Urothelium cell line (cell line): ENCODE measurements at regions not wholly inside any gene's neighbourhood (a gene's known extent, or its start where the extent isn't known, plus 50 kb on each side); places are given as distances from the start of the nearest gene placed in this dataset.
A peak's percentile ranks its signal among the peaks of the same experiment; 100 is the strongest.
"Not testable (repeated sequence)": the region's sequence is repeated elsewhere in the genome, so short reads cannot be mapped to it uniquely, and the experiment has no call there.

ENCODE experiments used
- DNase-seq: peaks from one replicate; pipeline ENCODE4 v3.0.0; 2011; ENCODE audit warnings: low spot score, mixed read lengths
- FAIRE-seq: peaks from 2 replicates; lab custom pipeline; 2011; peaks lifted over from hg19 to GRCh38; lab: Jason Lieb, UNC

DNA sequence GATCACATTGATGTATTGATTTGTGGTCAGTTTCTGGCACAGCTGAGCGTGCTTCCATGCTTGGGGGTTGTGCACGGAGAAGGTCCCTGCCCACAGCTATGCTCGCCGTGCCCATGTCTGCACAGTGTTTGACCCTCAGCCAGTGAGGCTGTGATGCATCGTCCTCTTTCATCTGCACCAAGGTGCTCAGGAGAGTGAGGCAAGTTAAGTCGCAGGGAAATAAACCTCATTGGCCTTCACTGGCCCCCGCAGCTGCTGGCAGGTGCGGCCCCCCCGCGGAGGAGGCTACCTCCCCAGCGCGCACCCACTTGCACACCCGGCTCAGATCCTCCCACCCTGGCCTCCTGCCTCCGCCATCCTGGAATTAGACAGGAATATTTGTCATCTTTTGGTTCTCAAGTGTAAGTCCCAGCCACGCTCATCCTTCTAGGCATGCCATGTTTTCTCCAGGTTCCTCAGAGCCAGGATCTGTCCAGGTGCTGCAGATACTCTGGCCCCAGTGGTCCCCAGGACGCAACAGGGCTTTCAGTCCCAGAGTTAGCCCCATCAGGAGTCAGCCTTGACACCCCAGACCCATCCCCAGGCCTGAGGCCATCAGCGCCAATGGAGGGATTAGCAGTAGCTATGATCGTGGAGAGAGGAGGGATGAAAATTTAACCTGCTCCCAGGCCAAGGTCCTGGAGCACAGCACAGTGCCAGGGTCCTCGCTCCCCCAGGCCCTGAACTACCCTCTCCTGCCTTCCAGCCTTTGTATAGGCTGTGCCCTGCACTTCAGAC, 93.7 kb downstream of the OAT start:
- no peak for DNase-seq
- peak; percentile 27 for FAIRE-seq

DNA sequence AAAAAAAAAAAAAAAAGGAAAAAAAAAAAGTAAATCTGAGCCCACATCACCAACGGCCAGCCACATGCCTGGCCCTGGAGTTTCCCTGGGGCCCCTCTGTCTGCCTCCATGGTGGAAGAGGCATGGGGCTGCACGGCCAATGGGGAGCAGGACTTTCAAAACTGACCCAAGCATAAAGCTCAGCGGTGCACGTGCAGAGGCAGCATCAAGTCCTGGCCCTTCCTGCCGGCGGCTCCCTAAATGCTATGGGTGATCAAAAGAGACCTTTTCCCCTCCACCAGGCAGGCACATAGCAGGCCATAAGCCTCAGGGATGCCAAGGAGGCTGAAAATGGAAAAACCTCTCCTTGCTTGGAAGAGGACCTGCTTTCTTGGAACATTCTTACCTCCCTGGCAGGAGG, 94.3 kb downstream of the OAT start:
- no peak for DNase-seq
- no peak for FAIRE-seq

- DNase-seq (no peak), FAIRE-seq (no peak)
Measured at GRCh38 chr10:124323806-124324205, 94.9 kb downstream of the OAT start.

GRCh38 chr10:124323111-124323725, 95.5 kb downstream of the OAT start:
- no peak for FAIRE-seq
- no peak for DNase-seq

GRCh38 chr10:124322191-124322980, 96.3 kb downstream of the OAT start:
- FAIRE-seq: no peak
- DNase-seq: no peak

DNA sequence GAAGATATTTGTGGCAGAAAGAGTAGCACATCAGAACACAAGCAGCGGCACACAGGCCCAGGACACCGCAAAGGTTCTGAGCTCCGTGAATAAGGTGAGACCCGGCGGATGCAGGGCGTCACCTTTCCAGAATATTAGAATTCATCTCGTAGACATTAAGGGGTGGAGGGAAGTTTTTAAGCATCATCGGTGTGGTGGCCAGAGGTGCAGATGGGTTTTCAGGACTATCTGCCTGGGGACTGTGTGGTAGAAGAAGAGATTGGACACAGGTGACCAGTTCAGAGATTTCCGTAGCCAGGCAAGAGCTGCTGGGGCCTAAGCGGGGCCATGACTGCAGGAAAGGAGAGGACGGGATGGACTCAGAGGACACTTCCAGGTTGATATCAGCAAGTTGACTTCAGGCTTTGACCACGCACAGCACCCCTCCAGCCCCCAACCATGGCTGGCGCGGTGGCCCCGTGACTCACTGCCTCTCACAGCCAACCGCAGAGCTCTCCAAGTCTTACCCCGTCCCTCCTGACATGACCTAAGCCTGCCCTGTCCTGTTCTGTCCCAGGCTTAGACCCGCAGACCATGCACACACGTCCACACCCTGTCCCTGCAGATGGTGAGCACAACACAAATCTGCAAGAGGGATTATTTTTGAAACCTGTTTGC, 97.2 kb downstream of the OAT start:
- no peak for DNase-seq
- no peak for FAIRE-seq

DNA sequence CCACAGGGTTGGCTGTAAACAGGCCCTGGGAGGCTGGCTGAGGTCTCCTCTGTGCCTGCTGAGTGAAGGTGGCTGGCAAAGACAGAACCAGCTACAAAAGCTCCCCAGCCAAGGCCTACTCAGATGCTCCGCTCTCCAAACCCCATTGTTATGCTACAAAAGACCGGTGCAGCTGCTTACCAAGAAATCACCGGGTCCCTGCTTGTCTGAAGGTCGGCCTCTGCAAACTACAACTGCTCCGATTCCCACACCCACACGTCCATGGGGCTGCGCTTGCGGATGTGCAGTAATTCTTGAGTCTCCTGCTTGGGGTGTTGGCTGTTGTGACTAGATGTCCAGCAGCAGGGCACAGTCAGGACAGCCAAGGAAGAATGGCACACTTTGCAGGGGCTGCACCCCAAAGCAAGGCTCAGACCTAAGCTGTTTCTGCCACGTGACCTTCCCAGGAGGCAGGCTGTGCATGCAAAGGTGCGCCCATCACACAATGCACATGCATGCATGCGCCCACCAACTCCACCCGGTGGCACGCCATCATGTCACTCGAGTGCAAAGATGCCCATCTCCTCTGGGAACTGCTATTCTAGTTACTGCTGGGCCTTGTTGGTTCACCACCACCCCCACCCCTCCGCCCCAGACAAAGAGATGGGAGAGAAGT, 97.8 kb downstream of the OAT start:
- no peak for DNase-seq
- no peak for FAIRE-seq

- FAIRE-seq (no peak), DNase-seq (no peak)
Measured at GRCh38 chr10:124319926-124320391, 98.8 kb downstream of the OAT start.

DNA sequence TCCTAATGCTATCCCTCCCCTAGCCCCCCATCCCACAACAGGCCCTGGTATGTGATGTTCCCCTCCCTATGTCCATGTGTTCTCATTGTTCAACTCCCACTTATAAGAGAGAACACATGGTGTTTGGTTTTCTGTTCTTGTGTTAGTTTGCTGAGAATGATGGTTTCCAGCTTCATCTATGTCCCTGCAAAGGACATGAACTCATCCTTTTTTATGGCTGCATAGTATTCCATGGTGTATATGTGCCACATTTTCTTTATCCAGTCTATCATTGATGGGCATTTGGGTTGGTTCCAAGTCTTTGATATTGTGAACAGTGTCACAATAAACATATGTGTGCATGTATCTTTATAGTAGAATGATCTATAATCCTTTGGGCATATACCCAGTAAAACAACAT, 99.2 kb downstream of the OAT start:
- not testable (repeated sequence) for FAIRE-seq, DNase-seq

DNA sequence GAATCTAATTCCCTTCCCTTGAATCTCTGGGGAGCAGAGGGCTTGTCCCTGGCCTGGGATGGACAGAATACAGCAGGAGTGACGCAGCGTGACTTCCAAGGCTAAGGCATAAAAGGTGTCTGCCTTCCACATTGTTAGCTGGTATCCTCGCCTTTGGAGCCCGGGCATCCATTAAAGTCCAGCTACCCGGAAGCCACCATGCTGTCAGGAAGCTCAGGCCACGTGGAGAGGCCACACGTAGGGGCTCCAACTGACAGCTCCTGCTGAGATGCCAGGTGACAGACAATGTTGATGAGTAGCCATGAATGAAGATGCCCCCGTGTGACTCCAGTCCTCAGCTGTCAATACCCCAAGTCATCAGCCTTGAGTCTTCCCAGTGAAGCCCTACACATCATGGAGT, 99.9 kb downstream of the OAT start:
- FAIRE-seq (no peak), DNase-seq (no peak)

- FAIRE-seq (no peak), DNase-seq (no peak)
Measured at GRCh38 chr10:124318076-124318475, 100.6 kb downstream of the OAT start.

GRCh38 chr10:124316326-124316725, 102.4 kb downstream of the OAT start:
- no peak for FAIRE-seq
- no peak for DNase-seq

DNA sequence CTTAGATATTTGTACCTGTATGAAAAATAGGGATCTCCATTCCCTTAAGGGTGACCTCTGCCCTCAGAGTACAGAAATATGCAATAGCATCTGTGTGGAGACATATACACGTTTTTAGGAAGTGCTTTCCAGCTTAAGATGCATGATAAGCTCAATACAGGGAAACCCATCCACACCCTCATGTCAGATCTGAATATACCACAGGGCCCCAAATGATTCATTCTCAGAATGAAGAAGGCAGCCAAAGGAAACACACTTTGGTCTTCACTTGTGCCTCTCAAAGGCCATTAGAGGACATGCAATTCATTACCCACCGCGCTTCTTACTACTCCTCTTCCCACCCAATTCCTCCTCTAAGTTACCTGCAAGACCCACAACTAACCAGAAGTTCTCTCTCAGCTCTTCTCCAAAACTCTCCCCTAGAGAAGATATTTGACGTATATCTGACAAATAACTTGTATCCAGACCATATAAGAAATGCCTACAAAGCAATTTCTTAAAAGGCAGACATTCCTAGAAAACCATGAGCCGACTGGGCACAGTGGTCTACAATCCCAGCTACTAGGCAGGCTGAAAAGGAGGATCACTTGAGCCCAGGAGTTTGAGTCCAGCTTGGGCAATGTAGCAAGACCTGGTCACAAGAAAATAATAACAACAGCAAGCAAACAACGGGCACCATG, 103.0 kb downstream of the OAT start:
- FAIRE-seq: no peak
- no peak for DNase-seq

- FAIRE-seq (peak; percentile 68), DNase-seq (no peak)
Measured at GRCh38 chr10:124313374-124313773, 105.3 kb downstream of the OAT start.

DNA sequence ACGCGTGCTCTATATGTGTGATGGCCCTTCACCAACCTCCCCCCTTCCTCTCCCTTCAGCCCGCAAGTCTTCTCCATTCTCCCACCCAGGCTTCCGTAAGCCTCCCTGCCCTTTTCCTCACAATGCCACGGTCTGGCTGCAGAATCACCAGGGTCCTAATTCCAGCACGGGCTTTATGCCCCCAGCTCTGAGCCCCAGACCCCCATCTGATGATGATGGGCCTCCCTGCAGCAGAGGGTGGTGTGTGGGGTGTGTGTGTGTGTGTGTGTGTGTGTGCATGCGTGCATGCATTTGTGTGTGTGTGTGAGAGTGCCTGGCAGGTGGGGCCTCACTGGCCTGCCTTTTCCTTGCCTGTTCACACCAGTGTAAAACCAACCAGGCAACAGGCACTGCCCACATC, 109.9 kb downstream of the OAT start:
- FAIRE-seq (no peak), DNase-seq (no peak)

- FAIRE-seq: no peak
- no peak for DNase-seq
Measured at GRCh38 chr10:124308056-124308645, 110.6 kb downstream of the OAT start.

DNA sequence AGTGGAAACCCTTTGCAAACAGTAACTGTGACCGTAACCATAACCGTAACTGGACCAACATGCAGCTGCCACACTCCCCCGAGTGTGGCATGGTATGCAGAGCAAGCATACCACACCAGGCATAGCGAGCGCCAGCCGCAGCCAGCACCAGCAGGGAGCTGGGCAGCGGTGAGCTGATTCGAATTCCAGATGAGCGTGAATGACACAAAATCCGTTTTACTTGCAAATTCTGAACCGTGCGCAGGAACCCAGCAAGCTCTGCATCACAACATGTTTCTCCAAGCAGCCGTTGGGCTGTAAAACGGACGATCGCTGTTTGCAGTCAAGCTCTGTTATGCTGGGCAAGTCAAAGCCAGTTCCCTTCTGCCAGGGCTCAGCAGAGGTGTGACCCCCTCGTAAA, 111.1 kb downstream of the OAT start:
- FAIRE-seq (no peak), DNase-seq (no peak)

DNA sequence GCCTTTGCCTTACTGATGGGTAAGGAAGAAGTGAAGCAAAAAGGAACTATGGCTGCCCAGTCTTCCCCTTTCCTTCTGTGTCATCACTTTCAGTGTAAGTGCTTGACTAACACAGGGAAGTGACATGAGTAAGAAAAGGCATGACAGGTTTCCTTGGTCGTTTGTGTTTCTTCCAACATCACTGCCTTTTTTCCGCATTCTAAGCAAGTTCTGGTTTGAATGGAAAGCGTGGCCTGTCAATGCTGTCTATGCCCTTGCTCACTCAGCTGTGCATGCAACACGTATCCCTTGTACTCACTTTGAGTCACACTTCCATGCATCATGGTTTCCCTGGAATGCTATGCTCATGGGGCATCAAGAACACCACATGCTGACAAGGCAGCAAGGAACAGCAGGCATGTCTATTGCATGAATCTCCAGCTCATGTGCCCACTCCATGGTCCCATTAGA, 111.8 kb downstream of the OAT start:
- DNase-seq (no peak), FAIRE-seq (no peak)

DNA sequence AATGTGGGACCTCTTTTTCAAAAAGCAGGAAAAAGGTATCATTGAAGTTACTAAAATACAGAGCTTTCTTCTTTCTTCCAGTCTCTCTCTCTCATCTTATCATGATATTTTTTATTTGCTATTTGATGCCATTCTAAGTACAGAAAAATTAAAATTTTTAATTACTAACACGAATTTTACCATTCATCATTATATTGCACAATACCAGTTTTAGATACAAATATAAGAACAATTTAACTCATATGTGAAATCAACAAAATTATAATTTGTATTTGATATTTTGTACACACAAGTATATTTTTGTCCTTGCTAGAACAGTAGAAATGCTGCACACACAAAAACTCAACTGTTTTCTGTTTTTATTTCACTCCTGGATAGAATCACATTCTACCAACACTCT, 112.2 kb downstream of the OAT start:
- no peak for DNase-seq
- FAIRE-seq: no peak

- FAIRE-seq: peak; percentile 96
Measured at GRCh38 chr10:124305984-124306383, 112.7 kb downstream of the OAT start.

More at GRCh38 chr10:124305984-124306383, 112.7 kb downstream of the OAT start:
- no peak for DNase-seq
